Immature natural killer cell (primary cell): ENCODE measurements at regions not wholly inside any gene's neighbourhood (a gene's known extent, or its start where the extent isn't known, plus 50 kb on each side); places are given as distances from the start of the nearest gene placed in this dataset.
A peak's percentile ranks its signal among the peaks of the same experiment; 100 is the strongest.

Experiments used
- DNase-seq, 3 donors: peaks; one replicate each; pipeline ENCODE4 v3.0.0; 2022; ENCODE audit warnings: mixed read lengths in 1 of 3
- H3K27ac Mint-ChIP-seq, 6 donors: one replicate each; pipeline ENCODE4 v1.8.0; 2020; ENCODE audit warnings: mixed read lengths in 6 of 6, mild to moderate bottlenecking in 5 of 6, inconsistent platforms in 4 of 6, moderate library complexity in 3 of 6
- H3K27me3 Mint-ChIP-seq, 3 donors: one replicate each; pipeline ENCODE4 v1.8.0; 2020 to 2021; ENCODE audit warnings: low read depth in 3 of 3, mild to moderate bottlenecking in 3 of 3, mixed read lengths in 3 of 3, moderate library complexity in 3 of 3, inconsistent platforms in 1 of 3
- H3K36me3 Mint-ChIP-seq, 3 donors: one replicate each; pipeline ENCODE4 v1.8.0; 2020; ENCODE audit warnings: mixed read lengths in 3 of 3, inconsistent platforms in 2 of 3, mild to moderate bottlenecking in 2 of 3
- H3K4me1 Mint-ChIP-seq, 2 donors: one replicate each; pipeline ENCODE4 v1.8.0; 2020; ENCODE audit warnings: inconsistent platforms in 2 of 2, mild to moderate bottlenecking in 2 of 2, mixed read lengths in 2 of 2, moderate library complexity in 1 of 2
- H3K4me3 Mint-ChIP-seq, 5 donors: one replicate each; pipeline ENCODE4 v1.8.0; 2020; ENCODE audit warnings: mild to moderate bottlenecking in 5 of 5, mixed read lengths in 5 of 5, inconsistent platforms in 3 of 5, moderate library complexity in 3 of 5
- H3K9me3 Mint-ChIP-seq, 6 donors: one replicate each; pipeline ENCODE4 v1.8.0; 2020; ENCODE audit warnings: mild to moderate bottlenecking in 6 of 6, mixed read lengths in 6 of 6, inconsistent platforms in 4 of 6, moderate library complexity in 3 of 6

DNA sequence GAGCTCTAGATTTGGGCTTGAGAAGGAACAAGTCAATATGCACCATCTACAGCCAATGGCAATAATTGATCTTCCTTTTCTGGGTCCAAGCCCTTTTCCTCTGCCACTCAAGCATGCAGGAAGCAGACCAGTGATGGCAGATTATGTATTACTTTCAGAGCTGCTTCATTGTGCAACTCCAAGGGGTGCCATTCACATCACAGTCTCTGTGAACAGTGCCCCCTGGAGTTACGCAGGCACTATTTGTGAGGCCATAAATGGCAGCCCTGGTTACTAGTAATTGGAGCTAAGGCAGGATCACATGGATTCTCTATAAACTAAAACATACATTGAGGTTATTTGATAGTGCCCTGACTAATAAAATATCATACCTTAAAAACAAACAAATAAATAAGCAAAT is 313.4 kb upstream of the SLC7A11 start:
- Mint-ChIP-seq H3K4me3 (no peak overlapping the region), H3K27me3 (no peaks in the 10 kb centered on the region), H3K9me3 (peaks cover 1 to 23% (median 4%) of the 10 kb centered on the region in 6 donors), H3K36me3 (no peaks in the 10 kb centered on the region), H3K4me1 (no peaks in the 10 kb centered on the region), H3K27ac (no peak overlapping the region)
- DNase-seq = no peak

DNA sequence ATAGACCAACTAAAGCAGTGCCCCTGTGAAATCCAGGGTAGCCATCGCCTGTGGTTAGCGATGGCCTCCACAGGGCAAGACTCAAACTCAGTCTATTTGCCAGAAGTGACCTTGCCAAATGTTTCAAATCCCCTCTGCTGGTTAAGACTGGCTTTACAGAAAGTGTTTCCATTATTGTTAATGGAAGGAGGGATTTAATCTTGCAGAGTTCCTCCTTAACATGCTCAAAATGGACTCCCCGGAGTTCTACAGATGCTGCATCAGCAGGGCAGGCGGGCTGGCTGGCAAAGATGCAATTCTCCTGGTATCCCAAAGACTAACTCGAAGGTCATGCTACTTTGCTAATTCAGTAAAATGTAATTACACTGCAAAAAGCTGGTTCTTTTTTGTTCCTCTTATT is 313.0 kb upstream of the SLC7A11 start:
- Mint-ChIP-seq H3K9me3 (peaks cover 1 to 23% (median 4%) of the 10 kb centered on the region in 6 donors), H3K36me3 (no peaks in the 10 kb centered on the region), H3K4me3 (no peak overlapping the region), H3K27me3 (no peaks in the 10 kb centered on the region), H3K27ac (no peak overlapping the region), H3K4me1 (no peaks in the 10 kb centered on the region)
- no peak for DNase-seq

DNA sequence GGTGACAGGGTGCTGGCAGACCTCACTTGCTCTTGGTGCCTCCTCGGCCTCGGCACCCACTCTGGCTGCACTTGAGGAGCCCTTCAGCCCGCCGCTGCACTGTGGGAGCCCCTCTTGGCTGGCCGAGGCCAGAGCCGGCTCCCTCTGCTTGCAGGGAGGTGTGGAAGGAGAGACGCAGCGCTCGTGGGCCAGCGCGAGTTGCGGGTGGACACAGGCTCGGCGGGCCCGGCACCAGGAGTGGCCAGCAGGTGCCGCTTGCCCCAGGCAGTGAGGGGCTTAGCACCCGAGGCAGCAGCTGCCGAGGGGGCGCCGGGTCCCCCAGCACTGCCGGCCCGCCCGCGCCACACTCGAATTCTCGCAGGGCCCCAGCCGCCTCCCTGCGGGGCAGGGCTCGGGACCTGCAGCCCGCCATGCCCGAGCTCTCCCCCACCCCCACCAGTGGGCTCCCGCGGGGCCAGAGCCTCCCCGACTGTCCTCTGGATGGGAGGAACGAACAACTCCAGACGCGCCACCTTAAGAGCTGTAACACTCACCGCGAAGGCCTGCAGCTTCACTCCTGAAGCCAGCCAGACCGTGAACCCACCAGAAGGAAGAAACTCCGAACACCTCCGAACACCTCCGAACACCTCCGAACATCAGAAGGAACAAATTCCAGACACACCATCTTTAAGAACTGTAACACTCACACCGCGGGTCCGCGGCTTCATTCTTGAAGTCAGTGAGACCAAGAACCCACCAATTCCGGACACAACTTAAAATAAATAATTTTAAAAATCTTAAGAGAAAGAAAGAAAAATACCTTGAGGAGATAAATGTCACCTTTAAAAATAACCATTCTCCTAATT is 311.1 kb upstream of the SLC7A11 start:
- H3K9me3 Mint-ChIP-seq = peaks cover 0 to 20% (median 3%) of the 10 kb centered on the region in 6 donors
- peak overlapping the region in 1 of 5 donors; percentile 26 for H3K4me3 Mint-ChIP-seq
- no peaks in the 10 kb centered on the region for H3K4me1 Mint-ChIP-seq
- no peak for DNase-seq
- H3K27me3 Mint-ChIP-seq = no peaks in the 10 kb centered on the region
- H3K36me3 Mint-ChIP-seq = no peaks in the 10 kb centered on the region
- no peak overlapping the region for H3K27ac Mint-ChIP-seq

DNA sequence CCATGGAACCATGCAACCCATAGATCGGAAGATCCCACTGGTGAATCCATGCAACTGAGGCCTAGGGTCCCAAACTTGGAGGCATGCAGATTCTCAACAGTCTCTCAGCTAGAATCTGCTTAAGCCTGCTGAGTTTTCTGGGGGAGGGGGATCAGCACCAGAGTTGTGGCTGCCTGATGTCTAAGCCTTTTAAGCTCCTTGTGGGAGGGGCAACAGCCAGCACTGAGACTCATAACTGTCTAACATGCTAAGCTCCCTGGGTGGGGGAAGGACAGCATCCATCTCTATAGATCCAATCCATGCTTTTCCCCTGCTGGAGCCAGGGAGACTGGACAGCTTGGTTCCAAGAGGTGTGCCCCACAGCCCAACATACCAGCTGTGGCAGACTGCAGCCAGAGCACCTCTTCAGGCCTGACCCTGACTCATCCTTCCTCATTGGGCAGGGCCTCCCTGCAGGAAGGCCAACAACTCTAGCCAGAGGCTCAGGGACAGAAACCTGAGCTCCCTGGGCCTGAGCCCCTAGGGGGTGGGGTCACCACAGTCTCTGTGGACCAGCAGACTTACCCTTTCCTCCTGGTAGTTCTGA is 300.1 kb upstream of the SLC7A11 start:
- Mint-ChIP-seq H3K4me3 (no peak overlapping the region), H3K36me3 (no peaks in the 10 kb centered on the region), H3K4me1 (no peaks in the 10 kb centered on the region), H3K9me3 (peaks cover 12 to 29% (median 14%) of the 10 kb centered on the region in 6 donors), H3K27ac (no peak overlapping the region), H3K27me3 (no peaks in the 10 kb centered on the region)
- no peak for DNase-seq

DNA sequence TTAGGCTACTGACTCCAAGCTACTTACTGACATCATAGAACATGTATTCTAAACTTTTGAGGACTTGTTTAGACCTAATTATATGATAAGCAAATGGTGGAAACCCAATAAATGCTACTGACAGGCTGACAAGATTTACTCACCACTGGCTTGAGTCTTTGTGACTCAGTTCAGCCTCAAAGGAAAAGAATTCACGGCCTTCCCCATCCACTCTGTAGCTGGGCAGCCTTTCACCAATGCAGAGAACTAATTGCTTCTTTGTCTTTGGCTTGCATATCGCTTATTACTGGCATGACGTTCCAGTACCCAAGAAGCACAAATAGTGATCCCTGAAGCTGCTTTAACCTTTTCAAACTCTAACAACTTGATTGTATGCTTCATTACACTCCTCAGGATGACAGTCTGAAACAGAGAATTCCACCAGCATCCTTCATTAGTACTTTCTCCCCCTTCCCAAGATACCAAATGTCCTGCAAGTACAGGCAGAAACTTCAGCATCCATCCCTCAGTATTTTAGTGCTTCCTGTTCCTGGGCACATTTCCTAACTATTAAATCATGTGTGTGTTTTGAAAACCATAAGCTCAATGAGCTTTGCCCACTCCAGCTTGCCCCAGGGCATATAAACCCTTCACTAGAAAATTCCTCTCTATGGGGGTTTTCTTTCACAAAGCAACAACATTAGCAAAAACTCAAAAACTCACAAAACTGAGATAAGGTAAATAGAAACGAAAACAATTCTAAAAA is 298.1 kb upstream of the SLC7A11 start:
- H3K36me3 Mint-ChIP-seq = no peaks in the 10 kb centered on the region
- H3K27me3 Mint-ChIP-seq = no peaks in the 10 kb centered on the region
- peaks cover 4 to 28% (median 12%) of the 10 kb centered on the region in 6 donors for H3K9me3 Mint-ChIP-seq
- no peaks in the 10 kb centered on the region for H3K4me1 Mint-ChIP-seq
- no peak for DNase-seq
- no peak overlapping the region for H3K4me3 Mint-ChIP-seq
- no peak overlapping the region for H3K27ac Mint-ChIP-seq

- no peak overlapping the region for H3K27ac Mint-ChIP-seq
- no peak overlapping the region for H3K4me3 Mint-ChIP-seq
- no peak for DNase-seq
- H3K36me3 Mint-ChIP-seq = no peaks in the 10 kb centered on the region
- H3K4me1 Mint-ChIP-seq = no peaks in the 10 kb centered on the region
- H3K27me3 Mint-ChIP-seq = no peaks in the 10 kb centered on the region
- peaks cover 5 to 21% (median 9%) of the 10 kb centered on the region in 6 donors for H3K9me3 Mint-ChIP-seq
Measured at GRCh38 chr4:138538743-138539142, 296.6 kb upstream of the SLC7A11 start.

GRCh38 chr4:138537731-138538490 is 295.8 kb upstream of the SLC7A11 start:
- H3K9me3 Mint-ChIP-seq = peaks cover 5 to 17% (median 7%) of the 10 kb centered on the region in 6 donors

GRCh38 chr4:138535316-138535715 is 293.2 kb upstream of the SLC7A11 start:
- H3K27ac Mint-ChIP-seq = peak overlapping the region in 1 of 6 donors; percentile 50
- peaks cover 0 to 7% (median 0%) of the 10 kb centered on the region in 3 donors for H3K36me3 Mint-ChIP-seq
- no peaks in the 10 kb centered on the region for H3K27me3 Mint-ChIP-seq
- DNase-seq = no peak
- no peaks in the 10 kb centered on the region for H3K4me1 Mint-ChIP-seq
- no peak overlapping the region for H3K4me3 Mint-ChIP-seq
- peaks cover 6 to 28% (median 15%) of the 10 kb centered on the region in 6 donors for H3K9me3 Mint-ChIP-seq

More at GRCh38 chr4:138537731-138538490, 295.8 kb upstream of the SLC7A11 start:
- H3K4me1 Mint-ChIP-seq = no peaks in the 10 kb centered on the region
- no peak for DNase-seq
- no peaks in the 10 kb centered on the region for H3K27me3 Mint-ChIP-seq
- no peaks in the 10 kb centered on the region for H3K36me3 Mint-ChIP-seq
- H3K27ac Mint-ChIP-seq = no peak overlapping the region
- no peak overlapping the region for H3K4me3 Mint-ChIP-seq

- no peak for DNase-seq
- peaks cover 0 to 2% (median 0%) of the 10 kb centered on the region in 3 donors for H3K27me3 Mint-ChIP-seq
- H3K4me1 Mint-ChIP-seq = no peaks in the 10 kb centered on the region
- peaks cover 0 to 25% (median 14%) of the 10 kb centered on the region in 6 donors for H3K9me3 Mint-ChIP-seq
- no peaks in the 10 kb centered on the region for H3K36me3 Mint-ChIP-seq
- no peak overlapping the region for H3K27ac Mint-ChIP-seq
- H3K4me3 Mint-ChIP-seq = no peak overlapping the region
Measured at GRCh38 chr4:138522366-138522765, 280.2 kb upstream of the SLC7A11 start.

DNA sequence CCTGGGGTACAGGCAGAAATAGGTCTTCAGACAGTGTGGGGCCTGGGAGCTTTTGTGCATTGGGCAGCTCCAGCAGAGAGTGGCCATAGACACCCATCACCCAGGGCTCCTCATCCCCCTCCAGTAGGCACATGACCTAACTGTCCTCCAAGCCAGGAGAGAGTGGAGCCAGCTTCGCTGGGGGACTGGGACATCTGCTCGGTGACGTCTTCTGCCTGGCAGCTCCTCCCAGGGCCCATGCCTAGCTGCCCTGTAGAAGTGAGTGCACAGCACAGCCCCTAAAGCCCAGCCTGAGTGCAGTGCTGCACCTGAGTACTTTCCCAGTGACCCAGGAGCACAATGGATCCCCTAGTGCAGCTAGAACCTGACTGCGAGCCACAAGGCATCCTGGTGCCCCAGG is 279.7 kb upstream of the SLC7A11 start:
- H3K36me3 Mint-ChIP-seq = no peaks in the 10 kb centered on the region
- peaks cover 0 to 2% (median 0%) of the 10 kb centered on the region in 3 donors for H3K27me3 Mint-ChIP-seq

DNA sequence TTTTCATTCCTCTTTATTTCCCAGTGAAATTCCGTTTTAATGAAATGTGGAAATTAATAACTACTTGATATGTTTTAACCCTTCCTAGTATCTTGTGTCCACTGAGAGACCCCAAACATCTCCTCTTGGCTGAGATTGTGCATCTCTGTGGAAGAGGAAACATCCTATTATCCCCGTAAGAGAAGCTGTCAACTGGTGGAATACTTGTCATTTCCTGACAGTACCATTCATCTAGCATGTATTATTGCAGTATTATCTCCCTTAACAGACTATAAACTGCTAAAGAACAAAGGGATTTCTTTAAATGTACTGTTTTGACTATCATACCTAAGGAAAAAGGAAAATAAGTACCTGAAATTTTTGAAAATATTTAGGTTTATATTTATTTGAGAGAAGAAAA is 277.3 kb upstream of the SLC7A11 start:
- Mint-ChIP-seq H3K27me3 (peaks cover 0 to 2% (median 2%) of the 10 kb centered on the region in 3 donors), H3K36me3 (no peaks in the 10 kb centered on the region), H3K9me3 (peaks cover 0 to 21% (median 9%) of the 10 kb centered on the region in 6 donors), H3K4me3 (no peak overlapping the region), H3K4me1 (no peaks in the 10 kb centered on the region), H3K27ac (no peak overlapping the region)
- no peak for DNase-seq

More for the DNA sequence above, 279.7 kb upstream of the SLC7A11 start:
- no peak for DNase-seq
- no peak overlapping the region for H3K27ac Mint-ChIP-seq
- peaks cover 0 to 25% (median 11%) of the 10 kb centered on the region in 6 donors for H3K9me3 Mint-ChIP-seq
- H3K4me1 Mint-ChIP-seq = no peaks in the 10 kb centered on the region
- H3K4me3 Mint-ChIP-seq = no peak overlapping the region

DNA sequence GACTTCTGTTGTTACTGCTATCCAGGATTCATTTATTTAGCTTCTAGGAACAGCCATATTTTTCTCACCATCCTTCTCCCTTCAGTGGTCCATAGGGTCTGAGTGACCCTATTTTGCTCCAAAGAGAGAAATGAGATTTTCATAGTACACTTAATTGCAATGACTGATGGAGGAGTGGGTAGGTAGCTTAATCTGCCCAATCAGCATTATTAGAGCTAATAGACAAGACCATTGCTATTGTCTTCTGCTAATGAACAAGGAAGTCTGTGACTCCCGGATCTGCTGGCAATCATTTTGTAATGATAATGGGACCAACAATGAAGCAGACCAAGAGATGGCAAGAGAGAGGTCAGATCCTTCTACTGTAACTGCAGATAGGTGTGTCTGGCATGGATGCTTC is 271.4 kb upstream of the SLC7A11 start:
- H3K4me3 Mint-ChIP-seq = no peak overlapping the region
- peaks cover 0 to 13% (median 3%) of the 10 kb centered on the region in 6 donors for H3K9me3 Mint-ChIP-seq
- peaks cover 0 to 2% (median 0%) of the 10 kb centered on the region in 3 donors for H3K27me3 Mint-ChIP-seq
- no peaks in the 10 kb centered on the region for H3K4me1 Mint-ChIP-seq
- no peaks in the 10 kb centered on the region for H3K36me3 Mint-ChIP-seq
- no peak overlapping the region for H3K27ac Mint-ChIP-seq
- DNase-seq = no peak

- Mint-ChIP-seq H3K4me3 (no peak overlapping the region), H3K9me3 (peaks cover 0 to 20% (median 3%) of the 10 kb centered on the region in 6 donors), H3K36me3 (no peaks in the 10 kb centered on the region), H3K27ac (no peak overlapping the region), H3K27me3 (peaks cover 0 to 2% (median 2%) of the 10 kb centered on the region in 3 donors), H3K4me1 (no peaks in the 10 kb centered on the region)
- no peak for DNase-seq
Measured at GRCh38 chr4:138512756-138513155, 270.6 kb upstream of the SLC7A11 start.
